ENCODE measurements at regions not wholly inside any gene's neighbourhood (a gene's known extent, or its start where the extent isn't known, plus 50 kb on each side); places are given as distances from the start of the nearest gene placed in this dataset.

DNA sequence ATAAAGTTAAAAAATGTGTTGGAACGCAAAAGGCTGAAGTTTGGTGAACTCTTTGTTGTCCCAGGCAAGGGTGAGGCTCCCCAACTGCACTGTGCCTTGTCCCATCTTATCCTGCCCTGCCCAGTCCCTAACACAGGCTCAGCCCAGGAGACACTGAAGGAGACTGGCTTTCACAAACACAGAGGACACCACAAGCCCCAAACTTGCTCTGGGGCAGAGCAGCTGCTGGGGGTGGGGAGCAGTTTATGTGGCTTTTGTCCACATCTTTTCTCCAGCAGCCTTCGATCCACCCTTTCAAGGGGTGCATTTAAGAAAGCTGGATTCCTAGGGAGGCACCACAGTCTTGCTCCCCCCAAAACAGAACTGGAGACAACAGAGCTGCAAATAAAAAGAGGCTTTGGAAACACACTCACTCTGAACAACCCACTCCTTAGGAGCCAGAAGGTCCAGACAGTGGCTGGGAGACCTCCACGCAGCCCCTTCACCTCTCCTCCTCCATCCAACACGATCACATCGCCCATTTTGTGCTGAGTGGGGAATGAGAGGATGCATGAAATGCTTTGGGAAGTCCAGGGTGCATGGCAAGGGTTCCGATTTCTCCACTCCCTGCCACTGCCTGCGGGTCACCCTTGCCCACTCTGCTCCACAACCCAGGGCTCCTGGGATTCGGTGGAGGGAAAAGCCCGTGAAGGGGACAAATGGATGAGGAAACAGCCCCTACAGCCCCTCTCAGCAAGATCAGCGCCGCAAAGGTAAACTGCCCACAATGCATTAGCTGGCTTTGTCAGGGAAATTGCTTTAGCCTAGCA is 260.5 kb upstream of the TLE3 start:
- no peak overlapping the region for H4K5ac ChIP-seq (ENCODE audit: low read depth, low read length)
- no peaks in the 10 kb centered on the region; the same call in 1 of the 2 replicates for H3K9me3 ChIP-seq (ENCODE audit: control insufficient read depth, insufficient read depth, low read length)
- in situ Hi-C loops (cut with MboI; ENCODE audit: low sequenced_read_pairs): no loop called here
- no peak overlapping the region for H3K9ac ChIP-seq (ENCODE audit: low read depth, low read length)
- H2BK120ac ChIP-seq (ENCODE audit: low read depth, low read length): no peak overlapping the region
- H2BK20ac ChIP-seq (ENCODE audit: low read depth, low read length): no peak overlapping the region
- H4K91ac ChIP-seq (ENCODE audit: insufficient read depth, low read depth, low read length): no peak overlapping the region
- POLR2A ChIA-PET (ENCODE audit: unreplicated experiment): no interaction called here
- DNase-seq: no peak
- H3K4ac ChIP-seq (ENCODE audit: low read depth, low read length): no peak overlapping the region
- TF ChIP-seq RAD21 (IDR thresholded peaks at IDR 0.05; ENCODE audit: low read length) (no peak), POLR2A (IDR thresholded peaks at IDR 0.05; ENCODE audit: low read depth, low read length) (no peak), RFX5 (IDR thresholded peaks at IDR 0.05; ENCODE audit: low read depth, low read length) (no peak), MAZ (IDR thresholded peaks at IDR 0.05; ENCODE audit: borderline replicate concordance, low read depth, low read length) (no peak), MAFK (IDR thresholded peaks at IDR 0.05; ENCODE audit: low read depth, low read length) (no peak), CHD1 (IDR thresholded peaks at IDR 0.05; ENCODE audit: low read depth, low read length) (no peak), MXI1 (IDR thresholded peaks at IDR 0.05; ENCODE audit: borderline replicate concordance, low read depth, low read length) (no peak), FOS (IDR thresholded peaks at IDR 0.05; ENCODE audit: low read depth, low read length) (no peak), RCOR1 (IDR thresholded peaks at IDR 0.05; ENCODE audit: insufficient replicate concordance, low read length) (no peak), BHLHE40 (IDR thresholded peaks at IDR 0.05; ENCODE audit: low read depth, low read length) (no peak), ELK1 (IDR thresholded peaks at IDR 0.05; ENCODE audit: borderline replicate concordance, low read depth, low read length) (no peak)
- TF ChIP-seq, protein P1, sequence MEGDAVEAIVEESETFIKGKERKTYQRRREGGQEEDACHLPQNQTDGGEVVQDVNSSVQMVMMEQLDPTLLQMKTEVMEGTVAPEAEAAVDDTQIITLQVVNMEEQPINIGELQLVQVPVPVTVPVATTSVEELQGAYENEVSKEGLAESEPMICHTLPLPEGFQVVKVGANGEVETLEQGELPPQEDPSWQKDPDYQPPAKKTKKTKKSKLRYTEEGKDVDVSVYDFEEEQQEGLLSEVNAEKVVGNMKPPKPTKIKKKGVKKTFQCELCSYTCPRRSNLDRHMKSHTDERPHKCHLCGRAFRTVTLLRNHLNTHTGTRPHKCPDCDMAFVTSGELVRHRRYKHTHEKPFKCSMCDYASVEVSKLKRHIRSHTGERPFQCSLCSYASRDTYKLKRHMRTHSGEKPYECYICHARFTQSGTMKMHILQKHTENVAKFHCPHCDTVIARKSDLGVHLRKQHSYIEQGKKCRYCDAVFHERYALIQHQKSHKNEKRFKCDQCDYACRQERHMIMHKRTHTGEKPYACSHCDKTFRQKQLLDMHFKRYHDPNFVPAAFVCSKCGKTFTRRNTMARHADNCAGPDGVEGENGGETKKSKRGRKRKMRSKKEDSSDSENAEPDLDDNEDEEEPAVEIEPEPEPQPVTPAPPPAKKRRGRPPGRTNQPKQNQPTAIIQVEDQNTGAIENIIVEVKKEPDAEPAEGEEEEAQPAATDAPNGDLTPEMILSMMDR (conservative IDR thresholded peaks at IDR 0.05; ENCODE audit: low read depth, low read length): no peak
- TF ChIP-seq, protein P2, sequence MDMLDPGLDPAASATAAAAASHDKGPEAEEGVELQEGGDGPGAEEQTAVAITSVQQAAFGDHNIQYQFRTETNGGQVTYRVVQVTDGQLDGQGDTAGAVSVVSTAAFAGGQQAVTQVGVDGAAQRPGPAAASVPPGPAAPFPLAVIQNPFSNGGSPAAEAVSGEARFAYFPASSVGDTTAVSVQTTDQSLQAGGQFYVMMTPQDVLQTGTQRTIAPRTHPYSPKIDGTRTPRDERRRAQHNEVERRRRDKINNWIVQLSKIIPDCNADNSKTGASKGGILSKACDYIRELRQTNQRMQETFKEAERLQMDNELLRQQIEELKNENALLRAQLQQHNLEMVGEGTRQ (IDR thresholded peaks at IDR 0.05; ENCODE audit: low read depth, low read length): no peak
- H3K4me1 ChIP-seq (ENCODE audit: control insufficient read depth, insufficient read depth, low read length): no peaks in the 10 kb centered on the region
- no peak overlapping the region for H3K14ac ChIP-seq (replicated peaks; ENCODE audit: low read depth, low read length)
- H3K23ac ChIP-seq (ENCODE audit: low read depth, low read length): no peak overlapping the region
- WGBS, 2 experiments (ENCODE audit: extremely low coverage in 2 of 2, insufficient read length in 1 of 2): no CpG with 5 or more reads among the region's 11 CpGs
- CTCF ChIA-PET: no interaction called here
- H4K8ac ChIP-seq (ENCODE audit: low read depth in 2 of 2, low read length in 2 of 2): no peak overlapping the region
- no peaks in the 10 kb centered on the region for H3K79me1 ChIP-seq (ENCODE audit: low read depth in 1 of 2, low read length in 2 of 2)
- no peak for ATAC-seq (ENCODE audit: low read depth)
- intact Hi-C loops (cut with micrococcal nuclease): no loop called here
- H3K56ac ChIP-seq (ENCODE audit: extremely low read depth, insufficient read depth, low read length): no peak overlapping the region
- H4K20me1 ChIP-seq (ENCODE audit: insufficient read depth, low read length): no peaks in the 10 kb centered on the region
- H2BK5ac ChIP-seq (ENCODE audit: low read depth, low read length, poor library complexity, severe bottlenecking): no peak overlapping the region
- dilution Hi-C loops (cut with HindIII; ENCODE audit: low sequenced_read_pairs, unreplicated experiment): no loop called here
- H2AK9ac ChIP-seq (replicated peaks; ENCODE audit: low read depth, low read length, poor library complexity): no peak overlapping the region
- no peak overlapping the region for H3K4me2 ChIP-seq (ENCODE audit: low read depth, low read length)
- H2AFZ ChIP-seq (replicated peaks; ENCODE audit: low read length, poor library complexity): no peak overlapping the region
- no peak overlapping the region for H3K18ac ChIP-seq (ENCODE audit: low read depth, low read length)
- H2AK5ac ChIP-seq (ENCODE audit: low read depth, low read length): no peak overlapping the region
- H3K36me3 ChIP-seq (ENCODE audit: control insufficient read depth, insufficient read depth, low read length): no peaks in the 10 kb centered on the region
- no peak overlapping the region for H2BK15ac ChIP-seq (ENCODE audit: low read depth, low read length)
- peaks cover 54% of the 10 kb centered on the region for H3K27me3 ChIP-seq (ENCODE audit: control insufficient read depth, insufficient read depth, low read length)
- no peaks in the 10 kb centered on the region for H3K9me1 ChIP-seq (ENCODE audit: insufficient read depth, low read length)
- no TSS peak for BruUV-seq (replicated peaks)
- H3K4me3 ChIP-seq (ENCODE audit: insufficient read depth, low read depth, low read length): no peak overlapping the region
- H3K27ac ChIP-seq (ENCODE audit: insufficient read depth, low read length): no peak overlapping the region
